Loucy (cell line): ENCODE measurements at regions not wholly inside any gene's neighbourhood (a gene's known extent, or its start where the extent isn't known, plus 50 kb on each side); places are given as distances from the start of the nearest gene placed in this dataset.

ENCODE experiments used
- H2AFZ ChIP-seq: fragments of 200-600 bp; sonication (generic); 2 replicates; pipeline ENCODE4 v1.6.0; 2016; ENCODE audit warnings: antibody characterized with exemption, mild to moderate bottlenecking, low read length, moderate library complexity
- H3F3A ChIP-seq: fragments of 200-600 bp; 2 replicates; pipeline ENCODE4 v1.6.0; 2016; ENCODE audit warnings: antibody characterized with exemption, low read depth, mild to moderate bottlenecking
- H3K27me3 ChIP-seq: fragments of 200-600 bp; sonication (generic); 2 replicates; pipeline ENCODE4 v1.6.1; 2014; ENCODE audit warnings: low read length, mild to moderate bottlenecking; ENCODE audit not compliant: insufficient read depth, poor library complexity, severe bottlenecking
- H3K36me3 ChIP-seq: fragments of 200-600 bp; sonication (generic); 2 replicates; pipeline ENCODE4 v1.6.1; 2016; ENCODE audit warnings: low read length; ENCODE audit not compliant: insufficient read depth
- H3K4me1 ChIP-seq: fragments of 200-600 bp; sonication (generic); 2 replicates; pipeline ENCODE4 v1.5.1; 2014; ENCODE audit warnings: low read length, mild to moderate bottlenecking; ENCODE audit not compliant: insufficient read depth, poor library complexity, severe bottlenecking
- H3K4me2 ChIP-seq: fragments of 200-600 bp; sonication (generic); 2 replicates; pipeline ENCODE4 v1.6.0; 2014; ENCODE audit warnings: antibody characterized with exemption, low read length, low read depth, mild to moderate bottlenecking; ENCODE audit not compliant: poor library complexity, severe bottlenecking
- H3K4me3 ChIP-seq: fragments of 200-600 bp; sonication (generic); 2 replicates; pipeline ENCODE4 v1.5.1; 2014; ENCODE audit warnings: low read length, mild to moderate bottlenecking, mixed read lengths; ENCODE audit not compliant: poor library complexity, severe bottlenecking
- H3K79me2 ChIP-seq: fragments of 200-600 bp; sonication (generic); 2 replicates; pipeline ENCODE4 v1.6.1; 2014; ENCODE audit warnings: low read length; ENCODE audit not compliant: insufficient read depth
- H3K9ac ChIP-seq: fragments of 200-600 bp; sonication (generic); 2 replicates; pipeline ENCODE4 v1.6.0; 2014; ENCODE audit warnings: mild to moderate bottlenecking, low read depth, low read length, moderate library complexity; ENCODE audit not compliant: poor library complexity, severe bottlenecking
- H3K9me2 ChIP-seq: fragments of 200-600 bp; sonication (generic); replicated peaks from 2 replicates; pipeline ENCODE4 v1.6.1; 2016; ENCODE audit warnings: low read depth, low read length, mixed read lengths
- H3K9me3 ChIP-seq: fragments of 200-600 bp; sonication (generic); 2 replicates; pipeline ENCODE4 v1.6.1; 2014; ENCODE audit warnings: mild to moderate bottlenecking, antibody characterized with exemption, low read length, low read depth; ENCODE audit not compliant: insufficient read depth
- H4K20me1 ChIP-seq: fragments of 200-600 bp; sonication (generic); 2 replicates; pipeline ENCODE4 v1.6.0; 2014; ENCODE audit warnings: antibody characterized with exemption, low read length, mild to moderate bottlenecking; ENCODE audit not compliant: insufficient read depth, poor library complexity, severe bottlenecking
- CTCF ChIP-seq: fragments of 200-600 bp; sonication (generic); conservative IDR thresholded peaks from 2 replicates; pipeline ENCODE4 v1.5.1; 2014; ENCODE audit warnings: mild to moderate bottlenecking, antibody characterized with exemption, low read length
- EZH2phosphoT487 ChIP-seq: fragments of 200-600 bp; IDR thresholded peaks from 2 replicates; pipeline ENCODE4 v1.6.1; 2018; ENCODE audit warnings: antibody characterized with exemption, mild to moderate bottlenecking, moderate library complexity, borderline replicate concordance

- no peak overlapping the region for H2AFZ ChIP-seq
- H3K9ac ChIP-seq: no peak overlapping the region
- no peak overlapping the region for H3K4me2 ChIP-seq
- TF ChIP-seq EZH2phosphoT487 (no peak), CTCF (no peak)
- H3K4me3 ChIP-seq: no peak overlapping the region
- no peaks in the 10 kb centered on the region for H3K79me2 ChIP-seq
- no peaks in the 10 kb centered on the region for H3F3A ChIP-seq
- no peaks in the 10 kb centered on the region for H3K4me1 ChIP-seq
- H3K36me3 ChIP-seq: no peaks in the 10 kb centered on the region
- 0 out of 2 replicates have a peak, but pooled peaks cover 3% of the 10 kb centered on the region for H3K9me3 ChIP-seq
- H3K9me2 ChIP-seq: 0 out of 2 replicates have a peak, but pooled peaks cover 5% of the 10 kb centered on the region
- H4K20me1 ChIP-seq: no peaks in the 10 kb centered on the region
- H3K27me3 ChIP-seq: no peaks in the 10 kb centered on the region
Measured at GRCh38 chr9:103444176-103444575, 449.0 kb downstream of the CYLC2 start.

- no peaks in the 10 kb centered on the region for H3K27me3 ChIP-seq
- H3K9me3 ChIP-seq: no peaks in the 10 kb centered on the region
- no peaks in the 10 kb centered on the region for H3K79me2 ChIP-seq
- no peaks in the 10 kb centered on the region for H3K4me1 ChIP-seq
- no peak for TF ChIP-seq EZH2phosphoT487
- TF ChIP-seq CTCF: no peak
- no peaks in the 10 kb centered on the region for H3F3A ChIP-seq
- H3K9ac ChIP-seq: no peak overlapping the region
- no peak overlapping the region for H3K4me3 ChIP-seq
- no peaks in the 10 kb centered on the region for H4K20me1 ChIP-seq
- H2AFZ ChIP-seq: no peak overlapping the region
- no peaks in the 10 kb centered on the region for H3K36me3 ChIP-seq
- no peaks in the 10 kb centered on the region for H3K9me2 ChIP-seq
- H3K4me2 ChIP-seq: no peak overlapping the region
Measured at GRCh38 chr9:103458826-103459225, 463.7 kb downstream of the CYLC2 start.

GRCh38 chr9:103471241-103471640 is 476.1 kb downstream of the CYLC2 start:
- H3K9ac ChIP-seq: no peak overlapping the region
- H3K4me1 ChIP-seq: no peaks in the 10 kb centered on the region
- TF ChIP-seq CTCF (no peak), EZH2phosphoT487 (no peak)
- no peak overlapping the region for H2AFZ ChIP-seq
- H3K36me3 ChIP-seq: no peaks in the 10 kb centered on the region
- H3K9me3 ChIP-seq: no peaks in the 10 kb centered on the region
- no peaks in the 10 kb centered on the region for H3K79me2 ChIP-seq
- H4K20me1 ChIP-seq: no peaks in the 10 kb centered on the region
- no peaks in the 10 kb centered on the region for H3F3A ChIP-seq
- no peaks in the 10 kb centered on the region for H3K9me2 ChIP-seq
- H3K4me3 ChIP-seq: no peak overlapping the region
- H3K27me3 ChIP-seq: no peaks in the 10 kb centered on the region
- H3K4me2 ChIP-seq: no peak overlapping the region
